OCI-LY7 (cell line): ENCODE measurements at regions not wholly inside any gene's neighbourhood (a gene's known extent, or its start where the extent isn't known, plus 50 kb on each side); places are given as distances from the start of the nearest gene placed in this dataset.
"Not testable (repeated sequence)": the region's sequence is repeated elsewhere in the genome, so short reads cannot be mapped to it uniquely, and the experiment has no call there.

Experiments used
- BruUV-seq: library from RNA; stranded (reverse); fragments of 400-500 nt; replicated peaks from 2 replicates; lab custom pipeline; 2021; lab: Mats Ljungman, UMichigan
- CTCF ChIA-PET: fragments of 300-600 bp; sonication (Branson Sonifier 250); formaldehyde crosslinking; loops from one replicate; lab custom pipeline; 2022; ENCODE audit warnings: antibody characterized with exemption; ENCODE audit not compliant: unreplicated experiment; lab: Charles Lee
- POLR2A ChIA-PET: fragments of 300-600 bp; sonication (Branson Sonifier 250); formaldehyde crosslinking; loops from one replicate; lab custom pipeline; 2022; ENCODE audit warnings: antibody characterized with exemption; lab: Charles Lee
- DNase-seq: peaks from one replicate; pipeline ENCODE4 v3.0.0-alpha.2; 2015; ENCODE audit warnings: low spot score
- H2AFZ ChIP-seq: fragments of 200-600 bp; sonication (generic), shearing (Covaris generic); 2 replicates; pipeline ENCODE4 v1.6.1; 2014; ENCODE audit warnings: mild to moderate bottlenecking, antibody characterized with exemption, low read length, moderate library complexity
- H3K27ac ChIP-seq: fragments of 200-600 bp; sonication (generic); 2 replicates; pipeline ENCODE4 v1.5.1; 2014; ENCODE audit warnings: mixed run types, low read depth, mild to moderate bottlenecking, moderate library complexity, low read length, inconsistent platforms; ENCODE audit not compliant: poor library complexity, severe bottlenecking
- H3K36me3 ChIP-seq: fragments of 200-600 bp; sonication (generic); 2 replicates; pipeline ENCODE4 v1.6.1; 2014; ENCODE audit warnings: mild to moderate bottlenecking, antibody characterized with exemption, low read length, moderate library complexity, mixed read lengths; ENCODE audit not compliant: insufficient read depth
- H3K4me1 ChIP-seq: fragments of 200-600 bp; sonication (generic); 2 replicates; pipeline ENCODE4 v1.5.1; 2014; ENCODE audit warnings: mild to moderate bottlenecking, low read length; ENCODE audit not compliant: insufficient read depth, poor library complexity, severe bottlenecking
- H3K4me2 ChIP-seq: fragments of 200-600 bp; sonication (generic); 2 replicates; pipeline ENCODE4 v1.6.1; 2014; ENCODE audit warnings: mild to moderate bottlenecking, low read length
- H3K4me3 ChIP-seq: fragments of 200-600 bp; sonication (generic); 2 replicates; pipeline ENCODE4 v1.5.1; 2014; ENCODE audit warnings: mild to moderate bottlenecking, low read depth, low read length; ENCODE audit not compliant: poor library complexity, severe bottlenecking
- H3K79me2 ChIP-seq: fragments of 200-600 bp; sonication (generic); 2 replicates; pipeline ENCODE4 v1.6.1; 2016; ENCODE audit warnings: low read depth, mild to moderate bottlenecking, low read length, moderate library complexity, mixed read lengths; ENCODE audit not compliant: insufficient read depth
- H3K9me2 ChIP-seq: fragments of 200-600 bp; sonication (generic); 2 replicates; pipeline ENCODE4 v1.6.1; 2016; ENCODE audit warnings: mild to moderate bottlenecking, low read length, mixed read lengths; ENCODE audit not compliant: insufficient read depth
- H3K9me3 ChIP-seq: fragments of 200-600 bp; sonication (generic); 2 replicates; pipeline ENCODE4 v1.6.1; 2014; ENCODE audit warnings: mild to moderate bottlenecking, mixed run types, low read length, mixed read lengths
- H4K20me1 ChIP-seq: fragments of 200-600 bp; sonication (generic); 2 replicates; pipeline ENCODE4 v1.6.1; 2014; ENCODE audit warnings: mild to moderate bottlenecking, antibody characterized with exemption, low read length, moderate library complexity, mixed read lengths; ENCODE audit not compliant: insufficient read depth
- CTCF ChIP-seq: fragments of 200-600 bp; sonication (generic); conservative IDR thresholded peaks from 2 replicates; pipeline ENCODE4 v1.5.1; 2014; ENCODE audit warnings: mild to moderate bottlenecking, antibody characterized with exemption, low read length, moderate library complexity, mixed read lengths
- EZH2phosphoT487 ChIP-seq: fragments of 200-600 bp; sonication (generic); IDR thresholded peaks from 2 replicates; pipeline ENCODE4 v1.6.1; 2018; ENCODE audit warnings: low read depth, borderline replicate concordance, mild to moderate bottlenecking, mixed run types, antibody characterized with exemption, low read length, moderate library complexity, mixed read lengths
- intact Hi-C: fragments of 100-400 bp; cut with micrococcal nuclease; formaldehyde crosslinking; loops from one replicate; pipeline ENCODE4 v1.10.0; 2022; ENCODE audit not compliant: unreplicated experiment

DNA sequence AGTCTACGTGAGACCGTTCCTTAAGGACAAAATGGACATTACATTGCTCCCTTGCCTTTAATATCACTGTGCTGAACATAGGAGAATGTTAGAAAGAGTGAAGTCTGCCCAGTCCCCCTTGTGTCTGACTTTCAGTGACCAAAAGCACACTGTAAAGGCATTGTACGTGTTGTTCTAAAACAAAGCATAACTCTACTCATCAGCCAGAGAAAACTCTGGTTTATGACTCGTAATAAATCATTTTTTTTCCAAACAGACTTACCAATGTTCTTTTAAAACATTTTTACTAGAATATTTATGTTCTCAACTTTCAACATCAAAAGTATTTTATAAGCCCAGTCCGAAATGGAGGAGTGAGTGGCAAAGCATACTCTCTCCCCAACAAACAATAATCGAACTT, 262.5 kb downstream of the GJA1 start:
- Histone ChIP-seq H3K4me1 (no peaks in the 10 kb centered on the region), H3K4me3 (no peak overlapping the region), H3K9me3 (no peaks in the 10 kb centered on the region), H4K20me1 (no peaks in the 10 kb centered on the region), H3K36me3 (no peaks in the 10 kb centered on the region), H3K79me2 (no peaks in the 10 kb centered on the region), H3K4me2 (no peak overlapping the region), H3K9me2 (no peaks in the 10 kb centered on the region), H3K27ac (no peak overlapping the region), H2AFZ (no peak overlapping the region)
- no TSS peak for BruUV-seq
- ChIA-PET CTCF (no interaction called here), POLR2A (no interaction called here)
- TF ChIP-seq CTCF (no peak), EZH2phosphoT487 (no peak)
- intact Hi-C loops, result no loop called here
- DNase-seq, result no peak

- no peak overlapping the region for H2AFZ ChIP-seq
- no peaks in the 10 kb centered on the region for H3K36me3 ChIP-seq
- H3K4me1 ChIP-seq, result no peaks in the 10 kb centered on the region
- no peak overlapping the region for H3K4me3 ChIP-seq
- POLR2A ChIA-PET, result no interaction called here
- H3K27ac ChIP-seq, result no peak overlapping the region
- intact Hi-C loops, result no loop called here
- BruUV-seq, result no TSS peak
- CTCF ChIA-PET, result no interaction called here
- H4K20me1 ChIP-seq, result no peaks in the 10 kb centered on the region
- no peaks in the 10 kb centered on the region for H3K79me2 ChIP-seq
- H3K4me2 ChIP-seq, result no peak overlapping the region
- no peaks in the 10 kb centered on the region for H3K9me2 ChIP-seq
- DNase-seq, result no peak
- no peaks in the 10 kb centered on the region for H3K9me3 ChIP-seq
- TF ChIP-seq CTCF (no peak), EZH2phosphoT487 (no peak)
Observed at GRCh38 chr6:121698617-121699016, 263.2 kb downstream of the GJA1 start.

GRCh38 chr6:121703129-121703528, 267.7 kb downstream of the GJA1 start:
- POLR2A ChIA-PET, DNase-seq: not testable (repeated sequence)

More at GRCh38 chr6:121703129-121703528, 267.7 kb downstream of the GJA1 start:
- H3K4me2 ChIP-seq, H3K9me2 ChIP-seq, BruUV-seq, H4K20me1 ChIP-seq, intact Hi-C loops, H3K36me3 ChIP-seq, H3K4me3 ChIP-seq, CTCF ChIA-PET, H2AFZ ChIP-seq, H3K27ac ChIP-seq, H3K9me3 ChIP-seq, H3K79me2 ChIP-seq, H3K4me1 ChIP-seq: not testable (repeated sequence)
